ENCODE measurements at regions not wholly inside any gene's neighbourhood (a gene's known extent, or its start where the extent isn't known, plus 50 kb on each side); places are given as distances from the start of the nearest gene placed in this dataset.

GRCh38 chr5:174159327-174160114 lies 114.0 kb downstream of the NSG2 start:
- ChIA-PET POLR2A (no interaction called here), CTCF (interaction anchor here (1.3 kb wide), 1 partner anchor 115 kb away, joined by 4 read pairs; no protein-coding TSS in a partner anchor)
- Histone ChIP-seq H3K4me3 (ENCODE audit: control insufficient read depth in 1 of 7, extremely low read depth in 1 of 7, insufficient read depth in 4 of 7, low read depth in 2 of 7, low read length in 6 of 7) (no peak overlapping the region), H3K9me3 (ENCODE audit: control extremely low read depth in 1 of 5, control insufficient read depth in 4 of 5, insufficient read depth in 2 of 5, low read depth in 1 of 5, low read length in 4 of 5) (peaks cover 0 to 10% (median 2%) of the 10 kb centered on the region in 5 experiments), H3K4me1 (ENCODE audit: control extremely low read depth in 1 of 4, control insufficient read depth in 4 of 4, insufficient read depth in 4 of 4, low read length in 3 of 4) (no peaks in the 10 kb centered on the region), H3K27me3 (replicated peaks in 2 of 5; ENCODE audit: control insufficient read depth in 4 of 5, insufficient read depth in 5 of 5, low read length in 4 of 5) (peaks cover 0 to 1% (median 0%) of the 10 kb centered on the region in 5 experiments), H3K36me3 (ENCODE audit: control insufficient read depth in 4 of 4, insufficient read depth in 4 of 4, low read length in 3 of 4) (no peaks in the 10 kb centered on the region), H3K27ac (ENCODE audit: insufficient read depth in 1 of 2, low read depth in 1 of 2, low read length in 2 of 2, poor library complexity in 1 of 2, severe bottlenecking in 2 of 2) (no peak overlapping the region)
- WGBS (ENCODE audit: insufficient coverage), result 94% methylated on average over 8 of the region's 9 CpGs
- no peak for DNase-seq

DNA sequence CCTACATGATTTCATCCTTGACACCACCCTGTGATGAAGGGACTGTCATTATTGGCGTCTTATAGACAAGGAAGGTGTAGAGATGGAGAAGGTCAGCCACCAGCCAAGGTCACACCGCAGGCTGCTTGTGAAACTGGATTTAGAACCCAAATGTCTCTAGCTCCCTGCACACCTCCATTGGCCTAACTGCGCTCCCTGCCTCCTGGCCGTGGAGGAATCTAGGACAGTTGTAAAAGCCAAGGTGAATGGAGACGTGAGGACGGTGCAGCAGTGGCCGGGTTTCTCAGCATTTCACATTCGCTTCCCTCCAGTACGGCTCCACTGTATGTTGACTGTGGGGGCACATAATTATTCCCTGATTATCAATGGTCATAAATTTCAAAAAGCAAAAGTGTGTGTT lies 119.9 kb downstream of the NSG2 start:
- Histone ChIP-seq H3K4me3 (ENCODE audit: control insufficient read depth in 1 of 7, extremely low read depth in 1 of 7, insufficient read depth in 4 of 7, low read depth in 2 of 7, low read length in 6 of 7) (no peak overlapping the region), H3K27ac (ENCODE audit: insufficient read depth in 1 of 2, low read depth in 1 of 2, low read length in 2 of 2, poor library complexity in 1 of 2, severe bottlenecking in 2 of 2) (no peak overlapping the region), H3K36me3 (ENCODE audit: control insufficient read depth in 4 of 4, insufficient read depth in 4 of 4, low read length in 3 of 4) (no peaks in the 10 kb centered on the region), H3K4me1 (ENCODE audit: control extremely low read depth in 1 of 4, control insufficient read depth in 4 of 4, insufficient read depth in 4 of 4, low read length in 3 of 4) (no peaks in the 10 kb centered on the region), H3K9me3 (ENCODE audit: control extremely low read depth in 1 of 5, control insufficient read depth in 4 of 5, insufficient read depth in 2 of 5, low read depth in 1 of 5, low read length in 4 of 5) (peaks cover 0 to 3% (median 0%) of the 10 kb centered on the region in 5 experiments), H3K27me3 (replicated peaks in 2 of 5; ENCODE audit: control insufficient read depth in 4 of 5, insufficient read depth in 5 of 5, low read length in 4 of 5) (peaks cover 0 to 3% (median 0%) of the 10 kb centered on the region in 5 experiments)
- ChIA-PET POLR2A (no interaction called here), CTCF (no interaction called here)
- no peak for DNase-seq
- WGBS (ENCODE audit: insufficient coverage), result 89% methylated on average over 8 of the region's 9 CpGs

DNA sequence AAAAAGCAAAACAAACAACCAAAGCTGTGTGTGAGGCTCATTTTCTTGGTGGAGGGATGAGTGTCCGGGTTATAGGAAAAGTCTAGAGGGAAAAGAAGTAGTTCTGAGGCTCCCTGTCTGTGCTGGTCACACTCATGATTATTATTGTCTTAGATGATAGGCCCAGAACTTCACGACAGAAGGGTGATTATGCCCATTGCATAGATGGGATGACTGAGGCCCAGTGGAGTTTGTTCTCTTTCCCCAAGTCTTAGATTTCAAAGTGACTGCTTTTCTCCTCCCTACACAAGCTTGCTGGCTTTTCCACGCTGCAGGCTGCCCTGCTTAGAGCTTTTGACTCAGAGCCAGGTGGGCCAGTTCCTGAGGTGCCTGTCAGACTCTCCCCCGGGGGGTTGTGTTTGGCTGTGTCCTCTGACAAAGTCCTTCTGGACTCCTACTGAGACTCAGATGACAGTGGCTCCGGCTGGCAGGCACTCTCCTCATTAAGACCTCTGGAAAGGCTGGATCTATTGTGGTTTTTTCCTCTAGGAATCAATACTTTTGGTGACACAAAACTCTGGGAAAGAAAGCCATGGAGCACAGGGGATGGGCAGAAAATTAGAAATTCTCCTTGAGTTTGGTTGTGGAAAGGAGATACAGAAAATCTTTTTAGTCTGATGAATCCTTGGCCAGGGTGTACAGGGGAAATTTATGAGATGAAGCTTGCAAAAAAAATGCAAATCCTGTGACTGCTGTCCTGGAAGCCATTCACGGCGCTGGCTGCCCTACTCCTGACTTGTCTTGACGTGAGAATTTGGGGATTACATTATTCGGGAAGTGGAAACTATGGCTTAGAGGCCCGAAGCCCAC lies 120.9 kb downstream of the NSG2 start:
- CTCF ChIA-PET, result no interaction called here
- Histone ChIP-seq H3K4me1 (ENCODE audit: control extremely low read depth in 1 of 4, control insufficient read depth in 4 of 4, insufficient read depth in 4 of 4, low read length in 3 of 4) (no peaks in the 10 kb centered on the region), H3K27me3 (replicated peaks in 2 of 5; ENCODE audit: control insufficient read depth in 4 of 5, insufficient read depth in 5 of 5, low read length in 4 of 5) (peaks cover 0 to 3% (median 0%) of the 10 kb centered on the region in 5 experiments), H3K9me3 (ENCODE audit: control extremely low read depth in 1 of 5, control insufficient read depth in 4 of 5, insufficient read depth in 2 of 5, low read depth in 1 of 5, low read length in 4 of 5) (peaks cover 0 to 3% (median 0%) of the 10 kb centered on the region in 5 experiments), H3K4me3 (ENCODE audit: control insufficient read depth in 1 of 7, extremely low read depth in 1 of 7, insufficient read depth in 4 of 7, low read depth in 2 of 7, low read length in 6 of 7) (no peak overlapping the region), H3K36me3 (ENCODE audit: control insufficient read depth in 4 of 4, insufficient read depth in 4 of 4, low read length in 3 of 4) (no peaks in the 10 kb centered on the region), H3K27ac (ENCODE audit: insufficient read depth in 1 of 2, low read depth in 1 of 2, low read length in 2 of 2, poor library complexity in 1 of 2, severe bottlenecking in 2 of 2) (no peak overlapping the region)
- WGBS (ENCODE audit: insufficient coverage), result 92% methylated on average over 9 of the region's 10 CpGs
- POLR2A ChIA-PET, result no interaction called here
- DNase-seq, result no peak

GRCh38 chr5:174167080-174167910 lies 121.8 kb downstream of the NSG2 start:
- H3K27ac ChIP-seq (ENCODE audit: insufficient read depth in 1 of 2, low read depth in 1 of 2, low read length in 2 of 2, poor library complexity in 1 of 2, severe bottlenecking in 2 of 2), result no peak overlapping the region
- H3K27me3 ChIP-seq (replicated peaks in 2 of 5; ENCODE audit: control insufficient read depth in 4 of 5, insufficient read depth in 5 of 5, low read length in 4 of 5), result peaks cover 0 to 3% (median 0%) of the 10 kb centered on the region in 5 experiments
- ChIA-PET CTCF (no interaction called here), POLR2A (interaction anchor here (0.6 kb wide), 1 partner anchor 72 kb away, joined by 3 read pairs; no protein-coding TSS in a partner anchor)
- no peaks in the 10 kb centered on the region for H3K36me3 ChIP-seq (ENCODE audit: control insufficient read depth in 4 of 4, insufficient read depth in 4 of 4, low read length in 3 of 4)
- DNase-seq, result no peak
- 87% methylated on average over 11 of the region's 16 CpGs for WGBS (ENCODE audit: insufficient coverage)
- H3K4me3 ChIP-seq (ENCODE audit: control insufficient read depth in 1 of 7, extremely low read depth in 1 of 7, insufficient read depth in 4 of 7, low read depth in 2 of 7, low read length in 6 of 7), result no peak overlapping the region
- H3K9me3 ChIP-seq (ENCODE audit: control extremely low read depth in 1 of 5, control insufficient read depth in 4 of 5, insufficient read depth in 2 of 5, low read depth in 1 of 5, low read length in 4 of 5), result peaks cover 0 to 3% (median 0%) of the 10 kb centered on the region in 5 experiments
- H3K4me1 ChIP-seq (ENCODE audit: control extremely low read depth in 1 of 4, control insufficient read depth in 4 of 4, insufficient read depth in 4 of 4, low read length in 3 of 4), result no peaks in the 10 kb centered on the region

DNA sequence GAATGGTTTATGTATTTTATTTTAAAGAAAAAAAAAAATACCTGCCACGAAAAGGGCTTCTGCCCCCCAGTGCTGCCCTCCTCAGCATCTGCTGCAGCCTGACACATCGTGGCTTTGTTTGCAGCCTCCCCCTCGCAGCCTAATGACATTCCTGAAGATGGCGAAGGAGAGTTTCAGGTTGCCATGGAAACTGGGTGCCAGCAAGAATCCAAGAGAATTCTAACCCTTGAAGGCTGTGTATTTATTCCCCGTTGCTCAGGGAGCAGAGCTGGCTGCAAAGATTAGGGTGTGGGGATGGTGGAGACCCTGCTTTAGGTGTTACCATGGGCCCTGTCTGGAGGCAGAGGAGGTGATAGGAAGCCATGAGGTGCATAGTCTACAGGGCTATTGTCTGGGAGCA lies 126.6 kb downstream of the NSG2 start:
- Histone ChIP-seq H3K36me3 (ENCODE audit: control insufficient read depth in 4 of 4, insufficient read depth in 4 of 4, low read length in 3 of 4) (no peaks in the 10 kb centered on the region), H3K4me1 (ENCODE audit: control extremely low read depth in 1 of 4, control insufficient read depth in 4 of 4, insufficient read depth in 4 of 4, low read length in 3 of 4) (peaks cover 0 to 20% (median 1%) of the 10 kb centered on the region in 4 experiments), H3K27me3 (replicated peaks in 2 of 5; ENCODE audit: control insufficient read depth in 4 of 5, insufficient read depth in 5 of 5, low read length in 4 of 5) (no peaks in the 10 kb centered on the region), H3K27ac (ENCODE audit: insufficient read depth in 1 of 2, low read depth in 1 of 2, low read length in 2 of 2, poor library complexity in 1 of 2, severe bottlenecking in 2 of 2) (no peak overlapping the region), H3K9me3 (ENCODE audit: control extremely low read depth in 1 of 5, control insufficient read depth in 4 of 5, insufficient read depth in 2 of 5, low read depth in 1 of 5, low read length in 4 of 5) (peaks cover 0 to 3% (median 2%) of the 10 kb centered on the region in 5 experiments), H3K4me3 (ENCODE audit: control insufficient read depth in 1 of 7, extremely low read depth in 1 of 7, insufficient read depth in 4 of 7, low read depth in 2 of 7, low read length in 6 of 7) (no peak overlapping the region)
- no peak for DNase-seq
- POLR2A ChIA-PET, result no interaction called here
- CTCF ChIA-PET, result no interaction called here
- 83% methylated on average over 4 of the region's 5 CpGs for WGBS (ENCODE audit: insufficient coverage)

DNA sequence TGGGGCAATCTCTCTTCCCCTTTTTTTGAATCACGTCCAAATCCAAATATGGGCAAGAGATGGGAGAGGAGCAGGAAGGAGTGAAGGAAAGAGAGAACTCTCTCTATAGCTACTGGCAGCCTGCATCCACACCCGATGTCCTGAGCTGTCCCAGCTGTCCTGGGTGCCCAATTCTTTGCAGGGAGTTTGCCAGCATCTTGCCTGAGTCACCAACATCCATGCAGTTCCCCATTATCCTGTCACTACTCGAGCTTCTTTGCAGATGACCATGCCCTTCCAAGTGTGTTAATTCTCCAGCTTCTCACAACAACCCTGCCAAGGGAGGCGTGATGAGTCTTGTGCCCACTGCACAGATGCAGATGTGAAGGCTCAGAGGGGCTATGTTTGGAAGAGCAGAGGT lies 127.1 kb downstream of the NSG2 start:
- no peak for DNase-seq
- Histone ChIP-seq H3K4me3 (ENCODE audit: control insufficient read depth in 1 of 7, extremely low read depth in 1 of 7, insufficient read depth in 4 of 7, low read depth in 2 of 7, low read length in 6 of 7) (no peak overlapping the region), H3K27me3 (replicated peaks in 2 of 5; ENCODE audit: control insufficient read depth in 4 of 5, insufficient read depth in 5 of 5, low read length in 4 of 5) (no peaks in the 10 kb centered on the region), H3K27ac (ENCODE audit: insufficient read depth in 1 of 2, low read depth in 1 of 2, low read length in 2 of 2, poor library complexity in 1 of 2, severe bottlenecking in 2 of 2) (no peak overlapping the region), H3K36me3 (ENCODE audit: control insufficient read depth in 4 of 4, insufficient read depth in 4 of 4, low read length in 3 of 4) (no peaks in the 10 kb centered on the region), H3K4me1 (ENCODE audit: control extremely low read depth in 1 of 4, control insufficient read depth in 4 of 4, insufficient read depth in 4 of 4, low read length in 3 of 4) (peaks cover 0 to 20% (median 1%) of the 10 kb centered on the region in 4 experiments), H3K9me3 (ENCODE audit: control extremely low read depth in 1 of 5, control insufficient read depth in 4 of 5, insufficient read depth in 2 of 5, low read depth in 1 of 5, low read length in 4 of 5) (peaks cover 0 to 3% (median 2%) of the 10 kb centered on the region in 5 experiments)
- ChIA-PET CTCF (no interaction called here), POLR2A (no interaction called here)
- WGBS (ENCODE audit: insufficient coverage), result 91% methylated on average over 3 of the region's 4 CpGs

All from common myeloid progenitor, CD34-positive (primary cell).